ENCODE measurements at regions not wholly inside any gene's neighbourhood (a gene's known extent, or its start where the extent isn't known, plus 50 kb on each side); places are given as distances from the start of the nearest gene placed in this dataset.

- TF ChIP-seq POLR2AphosphoS5 (IDR thresholded peaks at IDR 0.05; ENCODE audit: low read depth, low read length): no peak
- TF ChIP-seq POLR2A (IDR thresholded peaks at IDR 0.05; ENCODE audit: low read depth, low read length): no peak
These were observed 246.1 kb downstream of the REEP3 start for GRCh38 chr10:63767138-63767801.

Measured in GM12892 (cell line).